ENCODE measurements at regions not wholly inside any gene's neighbourhood (a gene's known extent, or its start where the extent isn't known, plus 50 kb on each side); places are given as distances from the start of the nearest gene placed in this dataset.

DNA sequence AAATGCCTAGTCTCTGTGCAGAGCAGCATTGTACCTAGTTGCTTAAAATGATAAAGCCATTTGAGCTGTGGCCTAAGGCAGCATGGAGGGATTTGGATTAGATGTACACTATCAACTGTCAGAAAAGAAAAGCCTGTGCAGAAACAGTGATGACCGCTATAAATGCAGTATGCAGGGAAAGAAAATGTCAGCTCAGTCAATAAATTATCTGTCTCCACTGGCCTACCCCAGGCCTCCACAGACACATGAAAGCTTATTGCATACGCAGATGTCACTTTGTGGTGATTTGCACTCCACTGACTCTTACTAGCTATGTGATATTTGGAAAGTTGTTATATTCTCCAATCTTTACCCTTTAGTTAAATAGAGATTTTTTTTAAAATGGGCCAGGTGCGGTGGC is 221.9 kb upstream of the OPRM1 start:
- no peaks in the 10 kb centered on the region for H3K27me3 ChIP-seq (ENCODE audit: control insufficient read depth in 2 of 2, insufficient read depth in 2 of 2, low read length in 2 of 2)
- ChIA-PET POLR2A (no interaction called here), CTCF (ENCODE audit: low intra/inter-chr PET ratio) (no interaction called here)
- in situ Hi-C loops (cut with MboI) (no loop called here), intact Hi-C loops (cut with micrococcal nuclease) (no loop called here)
- H3K27ac ChIP-seq (ENCODE audit: extremely low read depth, low read depth, low read length) = no peak overlapping the region
- no peak overlapping the region for H3K9ac ChIP-seq (ENCODE audit: insufficient read depth in 1 of 2, low read depth in 2 of 2, low read length in 2 of 2)
- no peaks in the 10 kb centered on the region for H3K36me3 ChIP-seq (ENCODE audit: control insufficient read depth, insufficient read depth, low read length)
- no peak overlapping the region for H3K4me3 ChIP-seq
- H3K4me1 ChIP-seq (replicated peaks in 1 of 2; ENCODE audit: control insufficient read depth in 2 of 2, insufficient read depth in 2 of 2, low read length in 2 of 2) = no peaks in the 10 kb centered on the region
- TF ChIP-seq ZNF431 (CRISPR knock-in tag; IDR thresholded peaks at IDR 0.05) (no peak), ZNF3 (CRISPR knock-in tag; IDR thresholded peaks at IDR 0.05) (no peak), SAFB (IDR thresholded peaks at IDR 0.05; ENCODE audit: borderline replicate concordance, low read depth, low read length) (no peak), MXD1 (CRISPR knock-in tag; IDR thresholded peaks at IDR 0.05; ENCODE audit: borderline replicate concordance, poor library complexity, severe bottlenecking) (no peak), RB1 (IDR thresholded peaks at IDR 0.05; ENCODE audit: low read depth) (no peak), TAL1 (IDR thresholded peaks at IDR 0.05) (no peak), ZNF551 (CRISPR knock-in tag; IDR thresholded peaks at IDR 0.05) (no peak), MCM5 (IDR thresholded peaks at IDR 0.05; ENCODE audit: low read depth) (no peak), MEF2D (tag; conservative IDR thresholded peaks at IDR 0.05; ENCODE audit: low read depth) (no peak), CHD1 (IDR thresholded peaks at IDR 0.05; ENCODE audit: low read length) (no peak), ZC3H4 (CRISPR knock-in tag; IDR thresholded peaks at IDR 0.05; ENCODE audit: borderline replicate concordance) (no peak), KAT7 (CRISPR knock-in tag; IDR thresholded peaks at IDR 0.05; ENCODE audit: borderline replicate concordance) (no peak), SLC30A9 (CRISPR knock-in tag; IDR thresholded peaks at IDR 0.05) (no peak), EP300 (IDR thresholded peaks at IDR 0.05; ENCODE audit: low read length) (no peak)
- TF ChIP-seq, protein P1, sequence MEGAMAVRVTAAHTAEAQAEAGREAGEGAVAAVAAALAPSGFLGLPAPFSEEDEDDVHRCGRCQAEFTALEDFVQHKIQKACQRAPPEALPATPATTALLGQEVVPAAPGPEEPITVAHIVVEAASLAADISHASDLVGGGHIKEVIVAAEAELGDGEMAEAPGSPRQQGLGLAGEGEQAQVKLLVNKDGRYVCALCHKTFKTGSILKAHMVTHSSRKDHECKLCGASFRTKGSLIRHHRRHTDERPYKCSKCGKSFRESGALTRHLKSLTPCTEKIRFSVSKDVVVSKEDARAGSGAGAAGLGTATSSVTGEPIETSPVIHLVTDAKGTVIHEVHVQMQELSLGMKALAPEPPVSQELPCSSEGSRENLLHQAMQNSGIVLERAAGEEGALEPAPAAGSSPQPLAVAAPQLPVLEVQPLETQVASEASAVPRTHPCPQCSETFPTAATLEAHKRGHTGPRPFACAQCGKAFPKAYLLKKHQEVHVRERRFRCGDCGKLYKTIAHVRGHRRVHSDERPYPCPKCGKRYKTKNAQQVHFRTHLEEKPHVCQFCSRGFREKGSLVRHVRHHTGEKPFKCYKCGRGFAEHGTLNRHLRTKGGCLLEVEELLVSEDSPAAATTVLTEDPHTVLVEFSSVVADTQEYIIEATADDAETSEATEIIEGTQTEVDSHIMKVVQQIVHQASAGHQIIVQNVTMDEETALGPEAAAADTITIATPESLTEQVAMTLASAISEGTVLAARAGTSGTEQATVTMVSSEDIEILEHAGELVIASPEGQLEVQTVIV (CRISPR knock-in tag; IDR thresholded peaks at IDR 0.05; ENCODE audit: borderline replicate concordance) = no peak
- BruUV-seq (replicated peaks) = no TSS peak
- no peaks in the 10 kb centered on the region for H3K9me1 ChIP-seq (ENCODE audit: control insufficient read depth, insufficient read depth, low read length)
- WGBS (ENCODE audit: insufficient coverage, low coverage, missing lambda C conversion rate) = 6% methylated on average over 3 of the region's 3 CpGs
- no peaks in the 10 kb centered on the region for H3K79me2 ChIP-seq (ENCODE audit: control insufficient read depth, insufficient read depth, low read length)
- FAIRE-seq (no peak), ATAC-seq (no peak), DNase-seq (ENCODE audit: extremely low read depth in 1 of 4, low spot score in 3 of 4) (no peak)
- H3K4me2 ChIP-seq (ENCODE audit: insufficient read depth, low read length) = no peak overlapping the region
- no peak overlapping the region for H2AFZ ChIP-seq (ENCODE audit: low read depth, low read length)
- 0 out of 2 replicates have a peak, but pooled peaks cover 2% of the 10 kb centered on the region for H3K9me3 ChIP-seq (replicated peaks; ENCODE audit: control insufficient read depth, insufficient read depth, low read depth, low read length)
- no peaks in the 10 kb centered on the region for H4K20me1 ChIP-seq (replicated peaks; ENCODE audit: control insufficient read depth, insufficient read depth, low read length)
